Activated naive CD8-positive, alpha-beta T cell treated with anti-CD3 and anti-CD28 coated beads, Interleukin-2, amount 10 ng/mL, durations not matched to agents 7 days and 5 days (primary cell): ENCODE measurements at regions not wholly inside any gene's neighbourhood (a gene's known extent, or its start where the extent isn't known, plus 50 kb on each side); places are given as distances from the start of the nearest gene placed in this dataset.

Experiments
- ATAC-seq: fragments of 150-1000 bp; cut with Tn5 transposase; one replicate; pipeline ENCODE4 v1.10.0; 2021; ENCODE audit warnings: low read depth, moderate library complexity
- POLR2A ChIA-PET: fragments of 350-600 bp; sonication (Branson Sonifier 250); formaldehyde crosslinking; loops from one replicate; lab custom pipeline; 2021; ENCODE audit warnings: antibody characterized with exemption; lab: Charles Lee
- DNase-seq: peaks from one replicate; pipeline ENCODE4 v3.0.0; 2021
- H3K27ac Mint-ChIP-seq: one replicate; pipeline ENCODE4 v1.8.0; 2022; ENCODE audit warnings: mild to moderate bottlenecking, mixed read lengths
- H3K27me3 Mint-ChIP-seq: one replicate; pipeline ENCODE4 v1.8.0; 2022; ENCODE audit warnings: mild to moderate bottlenecking, moderate library complexity, mixed read lengths
- H3K36me3 Mint-ChIP-seq: one replicate; pipeline ENCODE4 v1.8.0; 2021; ENCODE audit warnings: mild to moderate bottlenecking, mixed read lengths
- H3K4me1 Mint-ChIP-seq: one replicate; pipeline ENCODE4 v1.8.0; 2021; ENCODE audit warnings: mixed read lengths
- H3K4me3 Mint-ChIP-seq: one replicate; pipeline ENCODE4 v1.8.0; 2022; ENCODE audit warnings: mild to moderate bottlenecking, moderate library complexity, mixed read lengths
- H3K9me3 Mint-ChIP-seq: one replicate; pipeline ENCODE4 v1.8.0; 2021; ENCODE audit warnings: mixed read lengths

- H3K27ac Mint-ChIP-seq = no peak overlapping the region
- H3K9me3 Mint-ChIP-seq = peaks cover 7% of the 10 kb centered on the region
- POLR2A ChIA-PET = no interaction called here
- no peaks in the 10 kb centered on the region for H3K4me1 Mint-ChIP-seq
- H3K27me3 Mint-ChIP-seq = no peaks in the 10 kb centered on the region
- ATAC-seq = no peak
- no peak for DNase-seq
- no peak overlapping the region for H3K4me3 Mint-ChIP-seq
- H3K36me3 Mint-ChIP-seq = peaks cover 7% of the 10 kb centered on the region
Measured at GRCh38 chr12:67370979-67371378, 101.8 kb downstream of the CAND1 start.

- Mint-ChIP-seq H3K27ac (no peak overlapping the region), H3K9me3 (peaks cover 6% of the 10 kb centered on the region), H3K4me1 (no peaks in the 10 kb centered on the region), H3K36me3 (peaks cover 4% of the 10 kb centered on the region), H3K4me3 (no peak overlapping the region), H3K27me3 (no peaks in the 10 kb centered on the region)
- ATAC-seq = no peak
- no peak for DNase-seq
- POLR2A ChIA-PET = no interaction called here
Measured at GRCh38 chr12:67377021-67377420, 107.9 kb downstream of the CAND1 start.

- Mint-ChIP-seq H3K36me3 (peaks cover 2% of the 10 kb centered on the region), H3K27ac (no peak overlapping the region), H3K4me3 (no peak overlapping the region), H3K9me3 (peaks cover 4% of the 10 kb centered on the region), H3K4me1 (no peaks in the 10 kb centered on the region), H3K27me3 (no peaks in the 10 kb centered on the region)
- POLR2A ChIA-PET = no interaction called here
- DNase-seq = no peak
- ATAC-seq = no peak
Measured at GRCh38 chr12:67377541-67377940, 108.4 kb downstream of the CAND1 start.

GRCh38 chr12:67382241-67382871, 113.2 kb downstream of the CAND1 start:
- Mint-ChIP-seq H3K27ac (no peak overlapping the region), H3K4me3 (no peak overlapping the region), H3K36me3 (no peaks in the 10 kb centered on the region), H3K4me1 (no peaks in the 10 kb centered on the region), H3K9me3 (no peaks in the 10 kb centered on the region), H3K27me3 (no peaks in the 10 kb centered on the region)
- DNase-seq (no peak), ATAC-seq (no peak)
- POLR2A ChIA-PET = no interaction called here

GRCh38 chr12:67386869-67387565, 117.9 kb downstream of the CAND1 start:
- Mint-ChIP-seq H3K4me1 (no peaks in the 10 kb centered on the region), H3K36me3 (no peaks in the 10 kb centered on the region), H3K9me3 (peaks cover 2% of the 10 kb centered on the region), H3K27ac (no peak overlapping the region), H3K27me3 (no peaks in the 10 kb centered on the region), H3K4me3 (no peak overlapping the region)
- POLR2A ChIA-PET = no interaction called here
- no peak for ATAC-seq
- no peak for DNase-seq

DNA sequence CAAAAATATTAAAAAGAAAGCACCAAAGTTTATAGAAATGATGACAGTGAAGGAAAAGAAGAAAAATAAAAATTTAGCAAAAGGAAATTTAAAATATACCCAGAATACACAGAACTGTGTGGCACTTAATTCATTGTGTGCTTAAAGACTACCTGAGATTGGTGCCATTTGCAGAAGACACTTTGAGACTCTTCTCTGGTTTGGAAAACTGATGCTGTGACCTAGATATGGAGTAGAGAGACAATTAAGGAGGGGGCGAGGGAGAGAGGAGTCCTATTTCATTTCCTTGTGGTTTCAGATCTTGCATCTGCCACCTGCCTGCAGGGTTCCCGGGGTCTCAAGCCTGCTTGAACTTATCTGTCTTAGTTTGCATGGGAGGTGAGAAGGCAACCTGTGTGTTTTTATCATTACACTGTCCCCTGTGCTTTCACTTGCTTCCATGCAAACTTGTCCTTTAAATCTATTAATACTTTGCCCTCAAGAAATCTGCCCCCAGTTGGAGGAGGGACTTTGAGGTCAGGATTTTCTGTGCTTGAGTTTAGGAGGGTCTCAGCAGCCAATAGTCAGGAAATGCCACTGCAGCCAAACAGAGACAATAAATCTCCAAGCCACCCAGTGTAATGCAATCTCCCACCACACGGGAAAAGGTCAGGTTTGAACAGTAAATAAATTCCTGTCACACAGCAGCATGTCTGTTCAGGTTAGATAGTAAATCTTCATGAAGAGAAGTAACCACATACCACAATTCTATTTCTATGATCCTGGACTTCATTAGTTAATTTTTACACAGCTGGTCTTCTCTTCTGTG, 119.4 kb downstream of the CAND1 start:
- H3K4me1 Mint-ChIP-seq = no peaks in the 10 kb centered on the region
- no peak overlapping the region for H3K27ac Mint-ChIP-seq
- H3K27me3 Mint-ChIP-seq = no peaks in the 10 kb centered on the region
- no peak for DNase-seq
- H3K36me3 Mint-ChIP-seq = no peaks in the 10 kb centered on the region
- peaks cover 2% of the 10 kb centered on the region for H3K9me3 Mint-ChIP-seq
- no peak overlapping the region for H3K4me3 Mint-ChIP-seq
- POLR2A ChIA-PET = no interaction called here
- ATAC-seq = no peak

- Mint-ChIP-seq H3K4me3 (no peak overlapping the region), H3K27ac (no peak overlapping the region), H3K9me3 (peaks cover 2% of the 10 kb centered on the region), H3K27me3 (no peaks in the 10 kb centered on the region), H3K36me3 (no peaks in the 10 kb centered on the region), H3K4me1 (no peaks in the 10 kb centered on the region)
- POLR2A ChIA-PET = no interaction called here
- DNase-seq = no peak
- ATAC-seq = no peak
Measured at GRCh38 chr12:67390273-67390672, 121.1 kb downstream of the CAND1 start.

GRCh38 chr12:67391034-67391433, 121.9 kb downstream of the CAND1 start:
- Mint-ChIP-seq H3K9me3 (peaks cover 2% of the 10 kb centered on the region), H3K4me1 (no peaks in the 10 kb centered on the region)
- POLR2A ChIA-PET = no interaction called here

DNA sequence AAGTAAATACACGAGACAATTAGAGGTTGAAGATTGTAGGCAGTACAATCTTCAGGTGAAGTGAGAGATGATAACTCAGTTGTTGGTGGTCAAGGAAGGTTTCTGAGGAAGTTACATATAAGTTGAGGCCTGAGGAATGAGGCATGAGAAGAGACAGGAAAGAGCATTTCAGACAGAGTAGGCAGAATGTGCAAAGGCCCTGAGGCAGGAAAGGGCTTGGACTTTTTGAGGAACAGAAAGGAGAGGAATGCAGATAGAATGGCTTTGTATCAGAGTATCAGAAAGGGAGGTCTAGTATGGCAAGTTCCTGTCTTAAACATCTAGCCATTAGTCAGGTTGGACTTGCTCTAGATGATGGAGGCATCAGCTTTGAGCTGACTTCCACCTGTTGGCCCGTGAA, 122.5 kb downstream of the CAND1 start:
- POLR2A ChIA-PET = no interaction called here
- Mint-ChIP-seq H3K27ac (no peak overlapping the region), H3K4me1 (no peaks in the 10 kb centered on the region), H3K4me3 (no peak overlapping the region), H3K27me3 (no peaks in the 10 kb centered on the region), H3K9me3 (peaks cover 2% of the 10 kb centered on the region), H3K36me3 (no peaks in the 10 kb centered on the region)
- DNase-seq (no peak), ATAC-seq (no peak)

More at GRCh38 chr12:67391034-67391433, 121.9 kb downstream of the CAND1 start:
- Mint-ChIP-seq H3K27ac (no peak overlapping the region), H3K4me3 (no peak overlapping the region), H3K36me3 (no peaks in the 10 kb centered on the region), H3K27me3 (no peaks in the 10 kb centered on the region)
- DNase-seq (no peak), ATAC-seq (no peak)

- no peaks in the 10 kb centered on the region for H3K36me3 Mint-ChIP-seq
- no peak overlapping the region for H3K27ac Mint-ChIP-seq
- H3K4me3 Mint-ChIP-seq = no peak overlapping the region
- H3K9me3 Mint-ChIP-seq = peaks cover 2% of the 10 kb centered on the region
- DNase-seq = no peak
- POLR2A ChIA-PET = no interaction called here
- no peaks in the 10 kb centered on the region for H3K4me1 Mint-ChIP-seq
- no peaks in the 10 kb centered on the region for H3K27me3 Mint-ChIP-seq
- ATAC-seq = no peak
Measured at GRCh38 chr12:67394550-67394949, 125.4 kb downstream of the CAND1 start.

DNA sequence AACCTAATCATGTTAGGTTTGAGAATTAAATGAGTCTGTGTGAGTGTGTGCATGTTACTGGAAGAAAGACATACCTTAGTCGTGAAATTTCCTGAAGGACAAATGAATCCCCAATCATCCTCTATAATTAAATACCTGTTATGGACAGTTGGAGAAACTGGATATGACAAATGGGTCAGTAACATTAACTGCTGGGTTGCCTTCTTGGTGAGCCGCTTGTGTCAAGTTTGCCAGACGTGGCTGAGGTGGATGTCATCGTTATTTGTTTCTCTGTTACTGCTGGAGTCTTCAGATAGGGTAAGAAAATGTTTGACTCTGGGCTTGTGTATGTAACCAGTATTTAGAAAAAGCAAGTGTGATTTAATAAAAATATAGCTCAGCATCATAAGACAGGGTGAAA, 131.6 kb downstream of the CAND1 start:
- no peak overlapping the region for H3K4me3 Mint-ChIP-seq
- ATAC-seq = no peak
- H3K36me3 Mint-ChIP-seq = peaks cover 5% of the 10 kb centered on the region
- no peak for DNase-seq
- H3K27me3 Mint-ChIP-seq = no peaks in the 10 kb centered on the region
- H3K4me1 Mint-ChIP-seq = no peaks in the 10 kb centered on the region
- H3K9me3 Mint-ChIP-seq = peaks cover 4% of the 10 kb centered on the region
- POLR2A ChIA-PET = no interaction called here
- no peak overlapping the region for H3K27ac Mint-ChIP-seq

DNA sequence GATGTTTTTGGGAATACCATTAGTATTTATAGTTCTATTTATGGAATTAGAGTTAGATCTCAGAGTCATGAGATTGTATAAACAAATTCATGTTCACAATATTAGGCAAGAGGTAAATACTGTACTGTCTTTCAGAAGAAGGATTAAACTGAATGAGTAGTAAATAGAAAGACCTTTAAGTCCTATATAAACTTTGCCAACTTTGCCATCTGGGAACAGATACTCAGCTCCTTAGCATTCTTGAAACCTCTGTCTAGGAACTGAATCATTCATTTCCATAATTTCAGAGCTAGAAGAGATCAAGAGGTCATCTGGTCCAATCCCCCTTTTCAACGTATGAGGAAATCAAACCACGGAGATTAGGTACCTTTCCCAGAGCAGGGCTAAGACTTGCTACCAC, 141.1 kb downstream of the CAND1 start:
- Mint-ChIP-seq H3K27ac (no peak overlapping the region), H3K9me3 (peaks cover 15% of the 10 kb centered on the region), H3K27me3 (peaks cover 4% of the 10 kb centered on the region), H3K36me3 (peaks cover 2% of the 10 kb centered on the region), H3K4me1 (no peaks in the 10 kb centered on the region), H3K4me3 (no peak overlapping the region)
- POLR2A ChIA-PET = no interaction called here
- no peak for ATAC-seq
- DNase-seq = no peak

DNA sequence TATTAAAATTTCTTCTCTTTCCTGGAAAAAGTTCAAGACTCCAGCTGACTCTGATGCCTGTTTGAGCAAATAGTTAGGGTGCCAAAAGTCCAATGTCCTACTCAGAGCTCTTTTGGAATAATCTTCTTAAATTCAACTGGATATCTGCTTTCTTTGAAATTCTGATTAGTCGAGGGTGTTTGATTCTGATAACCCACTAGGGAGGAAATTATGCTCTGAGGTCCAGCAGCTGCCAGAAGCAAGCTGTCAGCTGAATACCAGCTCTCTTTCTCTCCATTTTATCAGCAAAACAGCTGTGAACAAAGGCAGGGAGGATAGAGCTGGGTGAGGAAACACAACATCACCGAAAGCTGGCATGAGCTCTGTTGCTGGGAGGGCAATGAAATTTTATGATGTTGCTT, 141.5 kb downstream of the CAND1 start:
- Mint-ChIP-seq H3K36me3 (no peaks in the 10 kb centered on the region), H3K27ac (no peak overlapping the region), H3K4me3 (no peak overlapping the region), H3K9me3 (peaks cover 12% of the 10 kb centered on the region), H3K4me1 (no peaks in the 10 kb centered on the region), H3K27me3 (peaks cover 4% of the 10 kb centered on the region)
- POLR2A ChIA-PET = no interaction called here
- ATAC-seq = no peak
- no peak for DNase-seq

- Mint-ChIP-seq H3K36me3 (no peaks in the 10 kb centered on the region), H3K27ac (no peak overlapping the region), H3K9me3 (peaks cover 6% of the 10 kb centered on the region), H3K4me3 (no peak overlapping the region), H3K4me1 (no peaks in the 10 kb centered on the region), H3K27me3 (peaks cover 4% of the 10 kb centered on the region)
- POLR2A ChIA-PET = no interaction called here
- ATAC-seq (no peak), DNase-seq (no peak)
Measured at GRCh38 chr12:67411562-67411961, 142.4 kb downstream of the CAND1 start.
